ENCODE measurements at regions not wholly inside any gene's neighbourhood (a gene's known extent, or its start where the extent isn't known, plus 50 kb on each side); places are given as distances from the start of the nearest gene placed in this dataset.
"Not testable (repeated sequence)": the region's sequence is repeated elsewhere in the genome, so short reads cannot be mapped to it uniquely, and the experiment has no call there.

DNA sequence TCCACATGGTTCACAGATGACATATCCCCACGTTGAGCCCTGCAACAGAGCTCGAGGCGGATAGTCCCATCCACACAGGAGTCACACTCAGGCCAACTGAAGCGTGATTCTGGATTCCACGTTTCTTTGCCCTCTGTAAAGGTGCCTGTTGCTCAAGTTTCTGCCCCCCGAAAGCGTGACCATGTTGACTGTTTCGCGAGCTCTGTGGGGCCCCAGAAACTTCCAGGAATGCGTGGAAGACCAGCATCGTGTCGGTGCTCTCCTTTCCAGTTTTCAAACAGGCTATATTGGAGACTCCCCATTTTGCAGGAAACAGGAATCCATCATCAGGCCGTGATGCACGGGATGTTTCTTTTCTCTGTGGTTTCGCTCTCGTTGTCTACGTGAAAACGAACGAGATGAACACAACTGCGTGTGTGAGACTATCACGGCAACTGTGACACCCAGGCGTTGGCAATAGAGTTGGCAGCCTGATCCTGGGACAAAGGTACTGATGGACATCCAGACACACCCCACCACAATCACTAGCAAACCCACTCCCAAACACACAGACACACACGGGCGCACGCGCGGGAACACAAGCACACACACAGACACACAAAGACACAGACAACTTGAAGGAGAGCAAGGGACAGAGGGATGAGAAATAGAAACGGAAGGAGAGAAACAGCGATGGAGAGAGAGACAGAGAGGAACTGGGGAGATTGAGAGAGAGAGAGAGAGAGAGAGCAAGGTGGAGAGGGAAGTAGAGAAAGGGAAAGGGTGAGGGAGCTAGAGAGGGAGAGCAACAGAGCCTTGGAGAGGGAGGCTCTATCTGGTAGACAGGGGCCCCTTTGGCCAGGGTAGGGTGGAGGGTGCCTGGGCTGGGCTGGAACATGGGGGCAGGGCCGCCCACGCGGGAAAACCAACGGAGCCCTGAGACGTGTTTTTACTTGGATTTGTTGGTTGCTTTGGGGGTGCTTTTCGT lies 1609.3 kb downstream of the SPATA31A7 start:
- FAIRE-seq; DNase-seq (ENCODE audit: insufficient read length, low spot score): not testable (repeated sequence)
- TF ChIP-seq POLR2AphosphoS5 (IDR thresholded peaks at IDR 0.05; ENCODE audit: low read depth, low read length) (0 out of 2 replicates have a peak, but pooled peaks have one; percentile 17), SPI1 (IDR thresholded peaks at IDR 0.05; ENCODE audit: low read depth, low read length) (peak; percentile 43)

DNA sequence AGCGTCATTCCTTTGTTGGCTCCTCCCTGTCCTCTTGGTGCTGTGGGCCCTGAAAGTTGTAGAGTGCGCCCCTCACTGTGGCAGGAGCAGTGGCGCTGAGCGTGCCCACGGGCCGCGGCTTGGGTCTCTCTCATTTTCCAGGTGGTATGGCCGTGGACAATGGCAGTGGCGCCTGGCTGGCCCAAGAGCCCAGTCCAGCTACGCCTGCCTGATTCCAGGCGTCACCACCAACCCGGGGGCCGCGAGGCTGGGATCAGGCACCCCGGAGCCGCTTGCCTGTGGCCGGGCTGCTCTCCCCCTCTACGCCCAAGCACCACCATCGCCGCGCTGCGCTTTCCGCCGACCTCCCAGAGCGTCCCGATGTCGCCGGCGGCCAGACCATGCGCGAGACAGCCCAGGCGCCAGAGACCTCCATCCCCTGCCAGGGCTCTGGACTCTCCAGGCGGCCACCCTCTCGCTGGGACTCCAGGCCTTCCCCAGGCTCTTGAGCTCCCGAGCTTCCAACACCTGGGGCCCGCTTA lies 1610.1 kb downstream of the SPATA31A7 start:
- not testable (repeated sequence) for FAIRE-seq; DNase-seq (ENCODE audit: insufficient read length, low spot score)

DNA sequence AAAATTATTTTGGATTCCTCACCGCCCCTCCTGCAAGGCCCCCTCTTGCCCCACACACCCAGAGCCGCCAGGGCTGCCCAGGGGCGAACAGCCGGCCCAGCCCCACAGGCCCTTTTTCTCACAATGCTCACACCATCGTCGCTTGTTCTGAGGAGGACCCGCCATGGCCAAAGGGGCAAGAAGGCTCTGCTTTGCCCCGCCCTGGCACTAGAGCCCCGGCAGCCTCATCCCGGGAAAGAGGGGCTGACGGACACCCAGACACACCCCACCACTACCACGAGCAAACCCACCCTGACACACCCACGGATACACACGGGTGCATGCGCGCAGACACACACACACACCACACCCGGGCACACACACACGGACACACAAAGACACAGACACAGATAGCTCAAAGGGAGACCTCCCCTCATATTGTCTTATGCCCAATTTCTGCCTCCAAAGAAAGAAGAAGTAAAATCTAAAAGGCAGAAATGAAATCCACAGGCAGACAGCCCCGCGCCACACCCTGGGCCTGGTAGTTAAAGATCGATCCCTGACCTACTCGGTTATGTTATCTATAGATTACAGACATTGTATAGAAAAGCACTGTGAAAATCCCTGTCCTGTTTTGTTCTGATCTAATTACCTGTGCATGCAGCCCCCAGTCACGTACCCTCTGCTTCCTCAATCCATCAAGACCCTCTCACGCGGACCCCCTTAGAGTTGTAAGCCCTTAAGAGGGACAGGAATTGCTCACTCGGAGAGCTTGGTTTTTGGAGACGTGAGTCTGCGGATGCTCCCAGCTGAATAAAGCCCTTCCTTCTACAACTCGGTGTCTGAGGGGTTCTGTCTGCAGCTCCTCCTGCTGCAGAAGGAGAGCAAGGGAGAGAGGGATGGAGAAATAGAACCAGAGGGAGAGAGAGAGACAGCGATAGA lies 1610.9 kb downstream of the SPATA31A7 start:
- peak; percentile 2 for DNase-seq (ENCODE audit: insufficient read length, low spot score)
- FAIRE-seq: not testable (repeated sequence)

DNA sequence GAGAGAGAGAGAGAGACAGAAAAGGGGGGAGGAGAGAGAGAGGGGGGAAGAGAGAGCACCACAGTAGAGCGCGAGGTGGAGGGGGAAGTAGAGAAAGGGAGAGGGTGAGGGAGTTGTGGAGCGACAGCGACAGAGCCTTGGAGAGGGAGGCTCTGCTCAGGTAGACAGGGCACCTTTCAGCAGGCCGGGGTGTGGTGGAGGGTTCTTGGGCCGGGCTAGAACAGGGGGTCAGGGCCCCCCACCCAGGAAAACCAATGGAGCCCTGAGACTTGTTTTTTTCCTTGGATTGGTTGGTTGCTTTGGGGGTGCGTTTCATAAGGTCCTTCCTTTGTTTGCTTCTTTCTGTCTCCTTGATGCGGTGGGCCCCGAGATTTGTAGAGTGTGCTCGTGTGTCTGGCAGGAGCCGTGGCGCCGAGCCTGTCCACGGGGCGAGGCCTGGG lies 1611.6 kb downstream of the SPATA31A7 start:
- FAIRE-seq; DNase-seq (ENCODE audit: insufficient read length, low spot score): not testable (repeated sequence)

DNA sequence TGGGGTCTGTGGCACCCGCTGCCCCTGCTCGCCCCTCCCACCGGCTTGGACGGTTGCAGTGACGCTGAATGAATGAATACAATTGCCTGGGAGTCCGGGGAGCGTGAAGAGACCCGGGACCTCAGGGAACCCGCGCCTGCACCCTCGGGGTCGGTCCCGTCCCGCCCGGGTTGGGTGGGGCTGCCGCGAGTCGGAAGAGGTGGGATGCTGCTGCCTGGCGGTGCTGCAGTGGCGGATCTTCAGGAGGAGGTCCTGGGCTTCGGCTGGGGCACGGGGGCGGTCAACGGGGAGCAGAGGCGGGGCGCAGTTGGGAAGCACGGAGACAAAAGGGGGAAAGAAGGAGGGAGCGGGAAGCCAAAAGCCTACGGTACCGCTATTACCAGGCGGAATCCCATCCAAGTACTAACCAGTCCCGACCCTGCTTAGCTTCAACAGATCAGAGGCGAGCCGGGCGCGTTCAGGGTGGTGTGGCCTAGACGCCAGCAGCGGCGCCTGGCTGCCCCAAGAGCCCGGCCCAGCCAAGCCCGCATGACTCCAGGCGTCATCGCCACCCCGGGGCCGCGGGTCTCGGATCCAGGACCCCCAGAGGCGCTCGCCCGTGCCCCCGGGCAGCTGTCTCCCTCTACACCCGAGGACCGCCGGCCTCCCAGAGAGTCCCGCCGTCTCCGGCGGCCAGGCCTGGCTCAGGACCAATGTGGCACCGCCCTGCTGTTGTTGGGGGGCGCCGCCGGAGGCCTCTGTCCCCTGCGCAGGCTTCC lies 1612.3 kb downstream of the SPATA31A7 start:
- FAIRE-seq: not testable (repeated sequence)
- peak; percentile 76; the same call in 1 of the 2 replicates for TF ChIP-seq POLR2AphosphoS5 (IDR thresholded peaks at IDR 0.05; ENCODE audit: low read depth, low read length)
- peak; percentile 85 for TF ChIP-seq POLR2A (IDR thresholded peaks at IDR 0.05; ENCODE audit: low read depth, low read length)
- TF ChIP-seq TAF1 (IDR thresholded peaks at IDR 0.05; ENCODE audit: low read depth, low read length): peak; percentile 75
- DNase-seq (ENCODE audit: insufficient read length, low spot score): peak; percentile 93

DNA sequence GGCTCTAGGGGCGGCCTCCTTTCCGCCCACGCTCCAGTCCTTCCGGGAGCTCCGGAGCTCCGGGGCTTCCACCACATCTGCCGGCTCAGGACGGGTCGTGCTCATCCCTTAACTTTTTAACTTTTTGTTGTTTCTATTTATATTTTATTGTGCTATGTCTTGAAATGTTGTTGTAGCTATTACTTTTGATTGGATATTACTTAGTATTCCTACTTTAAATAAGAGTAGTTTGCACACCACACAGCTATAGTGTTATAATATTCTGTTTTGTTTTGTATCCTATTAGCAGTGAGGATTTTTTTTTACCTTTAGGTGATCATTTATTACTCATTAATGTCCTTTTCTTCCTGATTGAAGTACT lies 1612.9 kb downstream of the SPATA31A7 start:
- DNase-seq (ENCODE audit: insufficient read length, low spot score); FAIRE-seq: not testable (repeated sequence)

DNA sequence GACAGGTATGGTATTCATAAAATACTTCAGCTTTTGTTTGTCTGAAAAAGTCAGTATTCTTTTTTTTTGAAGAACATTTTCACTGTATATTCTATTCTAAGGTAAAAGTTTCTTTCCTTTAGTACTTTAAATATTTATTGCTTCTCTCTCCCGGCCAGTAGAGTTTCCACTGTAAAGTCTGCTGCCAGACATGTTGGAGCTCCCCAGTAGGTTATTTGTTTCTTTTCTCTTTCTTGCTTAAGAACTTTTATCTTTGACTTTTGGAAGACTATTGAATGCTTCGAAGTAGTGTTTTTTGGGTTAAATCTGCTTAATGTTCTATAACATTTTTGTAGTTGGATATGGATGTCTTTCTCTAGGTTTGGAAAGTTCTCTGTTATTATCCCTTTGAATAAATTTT lies 1613.3 kb downstream of the SPATA31A7 start:
- DNase-seq (ENCODE audit: insufficient read length, low spot score); FAIRE-seq: not testable (repeated sequence)

DNA sequence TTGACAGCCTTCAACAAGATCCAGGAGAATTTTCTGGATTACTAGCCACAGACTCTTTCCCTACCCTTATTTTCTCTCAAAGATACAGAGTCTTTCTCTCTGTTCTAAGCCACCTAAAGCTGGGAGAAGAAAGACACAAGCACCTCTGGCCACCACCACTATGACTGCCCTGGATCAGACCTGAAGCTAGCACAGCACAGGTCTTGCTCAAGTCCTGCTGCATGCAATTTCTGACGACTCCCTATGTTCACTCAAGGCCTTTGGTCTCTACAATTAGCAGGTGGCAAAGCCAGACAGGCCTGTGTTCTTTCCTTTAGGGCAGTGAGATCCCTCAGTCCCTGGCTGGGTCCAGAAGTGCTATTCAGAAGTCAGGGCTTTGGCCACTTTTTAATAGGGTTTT lies 1614.5 kb downstream of the SPATA31A7 start:
- DNase-seq (ENCODE audit: insufficient read length, low spot score); FAIRE-seq: not testable (repeated sequence)

DNA sequence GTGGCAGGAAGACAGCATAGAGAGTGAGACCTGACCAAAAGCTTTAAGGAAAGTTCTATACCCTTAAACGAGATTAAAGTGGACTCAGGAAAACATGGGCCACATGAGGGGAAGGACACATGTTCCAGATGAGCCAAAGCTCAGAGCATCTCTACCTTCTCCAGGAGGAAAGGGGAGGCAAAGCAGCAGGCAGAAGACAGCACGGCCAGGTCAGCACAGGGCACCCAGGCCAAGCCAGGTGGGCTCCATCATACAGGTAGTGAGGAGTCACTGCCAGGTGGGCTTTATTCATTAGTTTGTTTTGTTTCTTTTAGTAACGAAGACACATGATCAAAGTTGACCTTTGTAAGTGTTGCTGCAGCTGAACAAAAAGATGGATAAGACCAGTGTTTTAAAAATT lies 1617.6 kb downstream of the SPATA31A7 start:
- not testable (repeated sequence) for DNase-seq (ENCODE audit: insufficient read length, low spot score); FAIRE-seq

DNA sequence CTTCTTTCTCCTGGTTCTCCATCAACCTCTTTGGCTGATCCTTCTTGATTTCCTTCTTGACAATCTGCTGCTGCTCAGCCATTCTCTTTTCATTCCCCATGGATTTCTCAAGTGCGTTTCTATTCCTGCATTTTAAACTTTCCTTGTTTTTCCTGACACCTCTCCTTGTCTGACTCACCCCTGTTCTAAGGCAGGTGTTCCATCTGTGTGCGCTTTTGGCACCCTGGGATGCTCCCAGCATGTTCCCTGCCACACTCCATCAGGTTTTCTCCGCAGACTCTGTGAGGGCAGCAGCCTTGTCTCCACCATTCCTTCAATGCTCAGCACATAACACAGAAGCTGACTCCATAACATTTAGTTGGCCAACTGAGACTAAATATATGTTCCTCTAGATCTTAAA lies 1618.2 kb downstream of the SPATA31A7 start:
- not testable (repeated sequence) for FAIRE-seq; DNase-seq (ENCODE audit: insufficient read length, low spot score)

DNA sequence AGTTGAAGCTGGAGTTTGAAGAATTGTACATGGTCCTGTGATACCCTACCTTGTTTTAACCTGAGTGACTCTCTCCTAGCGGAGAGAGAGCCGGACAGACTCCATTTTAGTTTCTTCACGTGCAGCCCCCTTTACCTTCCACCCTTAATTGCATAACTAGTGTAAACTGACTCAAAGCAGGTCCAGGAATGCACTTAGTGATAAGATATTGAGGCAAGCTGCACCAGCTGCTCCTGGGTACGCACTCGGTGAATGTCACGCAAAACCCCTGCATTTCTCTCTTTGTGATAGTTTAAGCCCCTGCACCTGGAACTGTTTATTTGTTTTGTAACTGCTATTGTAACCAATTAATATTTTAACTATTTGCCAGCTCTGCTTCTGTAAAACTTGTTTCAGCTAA lies 1620.5 kb downstream of the SPATA31A7 start:
- FAIRE-seq; DNase-seq (ENCODE audit: insufficient read length, low spot score): not testable (repeated sequence)

DNA sequence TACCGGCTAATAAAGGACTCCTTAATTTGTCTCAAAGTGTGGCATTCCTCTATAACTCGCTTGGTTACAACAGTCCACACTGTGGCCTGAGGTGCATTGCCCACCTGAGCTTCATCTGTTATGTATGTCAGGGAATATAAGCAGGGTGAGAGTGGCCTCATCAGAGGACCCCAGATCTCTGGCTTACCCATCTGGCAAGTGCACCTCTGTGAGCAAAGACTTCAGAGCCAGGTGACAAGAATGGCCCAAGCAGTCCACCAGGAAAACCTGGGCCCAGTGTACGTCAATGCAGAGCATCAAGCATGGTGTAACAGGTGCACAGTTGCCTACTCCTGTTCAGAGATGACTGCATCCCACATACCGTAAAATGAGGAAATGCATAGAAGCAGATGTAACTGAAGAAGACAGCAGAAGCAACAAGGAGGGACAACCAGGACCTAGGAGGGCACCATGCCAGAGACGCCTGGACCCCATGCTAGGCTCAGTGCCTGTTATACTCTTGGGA lies 1621.0 kb downstream of the SPATA31A7 start:
- DNase-seq (ENCODE audit: insufficient read length, low spot score); FAIRE-seq: not testable (repeated sequence)

DNA sequence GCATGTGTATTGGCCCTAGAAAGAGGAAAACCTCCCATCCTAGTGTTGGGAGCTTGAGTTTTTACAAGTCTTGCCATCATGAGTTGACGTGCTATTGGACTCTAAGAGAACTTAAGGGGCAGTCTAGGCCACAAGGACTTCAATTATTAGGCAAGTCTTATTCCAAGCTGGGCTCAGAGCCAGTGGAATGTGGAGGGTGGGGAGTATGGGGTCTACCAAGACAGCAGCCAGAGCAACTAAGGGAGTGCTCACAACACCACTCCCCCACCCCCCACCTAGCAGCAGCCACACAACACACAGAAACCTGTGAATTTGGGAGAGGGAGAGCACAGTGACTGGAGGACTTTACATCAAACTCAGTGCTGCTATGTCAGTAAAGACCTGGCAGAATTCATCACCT lies 1625.6 kb downstream of the SPATA31A7 start:
- not testable (repeated sequence) for FAIRE-seq; DNase-seq (ENCODE audit: insufficient read length, low spot score)

DNA sequence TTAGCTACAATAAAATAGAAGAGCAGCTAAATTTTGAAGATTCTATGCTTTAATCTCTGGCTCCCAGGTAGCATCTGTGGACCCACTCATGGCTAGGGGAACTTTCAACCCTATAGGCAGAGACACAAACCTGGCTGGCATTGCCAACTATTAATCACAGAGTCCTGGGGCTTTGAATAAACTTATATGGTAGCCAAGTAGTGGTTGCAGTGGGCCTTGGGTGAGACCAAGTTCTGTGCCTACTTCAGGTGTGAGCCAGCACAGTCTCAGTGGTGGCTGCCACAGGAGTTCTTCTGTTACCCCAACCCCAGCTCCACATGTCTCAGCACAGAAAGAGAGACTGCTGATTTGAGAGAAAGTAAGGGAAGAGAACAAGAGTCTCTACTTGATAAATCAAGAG lies 1626.5 kb downstream of the SPATA31A7 start:
- DNase-seq (ENCODE audit: insufficient read length, low spot score); FAIRE-seq: not testable (repeated sequence)

DNA sequence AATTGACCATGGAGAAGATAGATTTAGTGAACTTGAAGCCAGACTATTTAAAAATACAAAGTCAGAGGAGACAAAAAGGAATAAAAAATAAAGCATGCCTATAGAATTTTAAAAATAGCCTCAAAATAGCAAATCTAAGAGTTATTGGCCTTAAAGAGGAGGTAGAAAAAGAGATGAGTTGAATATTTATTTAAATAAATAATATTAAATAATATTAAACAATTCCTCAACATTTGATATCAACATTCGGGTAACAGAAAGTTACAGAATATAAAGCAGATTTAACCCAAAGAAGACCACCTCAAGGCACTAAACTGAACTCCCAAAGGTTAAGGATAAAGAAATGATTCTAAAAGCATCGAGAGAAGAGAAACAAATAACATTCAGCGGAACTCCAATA lies 1627.4 kb downstream of the SPATA31A7 start:
- not testable (repeated sequence) for FAIRE-seq

DNA sequence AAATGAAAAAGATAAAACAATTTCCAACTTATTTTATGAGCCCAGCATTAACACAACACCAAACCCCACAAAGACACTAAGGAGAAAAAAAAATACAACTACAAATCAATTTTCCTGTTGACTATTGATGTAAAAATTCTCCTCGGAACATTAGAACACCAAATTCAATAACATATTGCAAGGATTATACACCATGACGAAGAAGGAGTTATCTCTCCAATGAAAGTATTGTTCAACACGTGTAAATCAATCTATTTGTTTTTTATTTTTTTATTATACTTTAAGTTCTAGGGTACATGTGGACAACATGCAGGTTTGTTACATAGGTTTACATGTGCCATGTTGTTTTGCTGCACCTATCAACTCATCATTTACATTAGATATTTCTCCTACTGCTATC lies 1632.3 kb downstream of the SPATA31A7 start:
- not testable (repeated sequence) for FAIRE-seq

More for the DNA sequence above, 1627.4 kb downstream of the SPATA31A7 start:
- DNase-seq (ENCODE audit: insufficient read length, low spot score): not testable (repeated sequence)

More for the DNA sequence above, 1632.3 kb downstream of the SPATA31A7 start:
- DNase-seq (ENCODE audit: insufficient read length, low spot score): not testable (repeated sequence)
